ENCODE measurements at regions not wholly inside any gene's neighbourhood (a gene's known extent, or its start where the extent isn't known, plus 50 kb on each side); places are given as distances from the start of the nearest gene placed in this dataset.

- Histone ChIP-seq H3K9me3 (ENCODE audit: control insufficient read depth, insufficient read depth, low read depth, low read length) (no peaks in the 10 kb centered on the region), H3K4me1 (ENCODE audit: control insufficient read depth, insufficient read depth, low read length) (no peaks in the 10 kb centered on the region), H3K4me3 (ENCODE audit: low read depth, low read length) (no peak overlapping the region), H3K36me3 (ENCODE audit: control insufficient read depth in 2 of 2, insufficient read depth in 1 of 2, low read length in 2 of 2) (no peaks in the 10 kb centered on the region), H3K27ac (ENCODE audit: extremely low read depth, low read depth, low read length) (no peak overlapping the region)
- ChIA-PET CTCF (interaction anchor here (0.7 kb wide), 1 partner anchor 554 kb away, joined by 3 read pairs; no protein-coding TSS in a partner anchor), POLR2A (no interaction called here)
- no peak for TF ChIP-seq ZNF664 (tag by site-specific recombination; IDR thresholded peaks at IDR 0.05)
- no peak for TF ChIP-seq ZNF548 (tag by site-specific recombination; IDR thresholded peaks at IDR 0.05)
- TF ChIP-seq ZNF518A (tag by site-specific recombination; conservative IDR thresholded peaks at IDR 0.05; ENCODE audit: low read depth), result no peak
- no peak for TF ChIP-seq ZNF146 (tag by site-specific recombination; IDR thresholded peaks at IDR 0.05)
- TF ChIP-seq ZNF747 (tag by site-specific recombination; IDR thresholded peaks at IDR 0.05), result no peak
- TF ChIP-seq SALL2 (tag by site-specific recombination; IDR thresholded peaks at IDR 0.05; ENCODE audit: borderline replicate concordance), result no peak
Observed at GRCh38 chr13:103133556-103133955, 67.3 kb upstream of the SLC10A2 start.

- H3K4me3 ChIP-seq (ENCODE audit: low read depth, low read length), result no peak overlapping the region
- no peak for TF ChIP-seq INSM2 (tag by site-specific recombination; IDR thresholded peaks at IDR 0.05)
- TF ChIP-seq ZFP69B (tag by site-specific recombination; IDR thresholded peaks at IDR 0.05), result no peak
- no peak for TF ChIP-seq ZNF24 (tag by site-specific recombination; IDR thresholded peaks at IDR 0.05)
- TF ChIP-seq ZNF140 (tag by site-specific recombination; IDR thresholded peaks at IDR 0.05), result no peak
- CTCF ChIA-PET, result no interaction called here
- H3K4me1 ChIP-seq (ENCODE audit: control insufficient read depth, insufficient read depth, low read length), result no peaks in the 10 kb centered on the region
- no peaks in the 10 kb centered on the region for H3K36me3 ChIP-seq (ENCODE audit: control insufficient read depth in 2 of 2, insufficient read depth in 1 of 2, low read length in 2 of 2)
- no peaks in the 10 kb centered on the region for H3K9me3 ChIP-seq (ENCODE audit: control insufficient read depth, insufficient read depth, low read depth, low read length)
- H3K27ac ChIP-seq (ENCODE audit: extremely low read depth, low read depth, low read length), result no peak overlapping the region
- POLR2A ChIA-PET, result no interaction called here
Observed at GRCh38 chr13:103130681-103131210, 64.5 kb upstream of the SLC10A2 start.

- ChIA-PET POLR2A (no interaction called here), CTCF (no interaction called here)
- no peak overlapping the region for H3K4me3 ChIP-seq (ENCODE audit: low read depth, low read length)
- H3K27ac ChIP-seq (ENCODE audit: extremely low read depth, low read depth, low read length), result no peak overlapping the region
- H3K36me3 ChIP-seq (ENCODE audit: control insufficient read depth in 2 of 2, insufficient read depth in 1 of 2, low read length in 2 of 2), result no peaks in the 10 kb centered on the region
- H3K9me3 ChIP-seq (ENCODE audit: control insufficient read depth, insufficient read depth, low read depth, low read length), result no peaks in the 10 kb centered on the region
- no peaks in the 10 kb centered on the region for H3K4me1 ChIP-seq (ENCODE audit: control insufficient read depth, insufficient read depth, low read length)
- TF ChIP-seq ZSCAN5A (tag by site-specific recombination; IDR thresholded peaks at IDR 0.05), result no peak
- no peak for TF ChIP-seq ZNF248 (tag by site-specific recombination; IDR thresholded peaks at IDR 0.05)
- no peak for TF ChIP-seq BCL11B (tag by site-specific recombination; IDR thresholded peaks at IDR 0.05; ENCODE audit: low read depth)
Observed at GRCh38 chr13:103130146-103130545, 63.9 kb upstream of the SLC10A2 start.
